Keratinocyte (primary cell): ENCODE measurements at regions not wholly inside any gene's neighbourhood (a gene's known extent, or its start where the extent isn't known, plus 50 kb on each side); places are given as distances from the start of the nearest gene placed in this dataset.

ENCODE experiments used
- EZH2 ChIP-seq: IDR thresholded peaks from one replicate; pipeline ENCODE4 v1.6.1; 2012; ENCODE audit warnings: inconsistent platforms, mild to moderate bottlenecking, low read length, moderate library complexity
- TF ChIP-seq, protein P1 (sequence below), 3 experiments: IDR thresholded peaks in 1 of 3; conservative IDR thresholded peaks in 1 of 3; optimal IDR thresholded peaks in 1 of 3; 2 replicates in 2 of 3; 3 replicates in 1 of 3; pipeline versions ENCODE3 to v1.5.1; 2011; ENCODE audit warnings: low read length in 3 of 3, mild to moderate bottlenecking in 3 of 3, moderate library complexity in 2 of 3, control low read depth in 1 of 3, inconsistent platforms in 1 of 3; ENCODE audit not compliant: insufficient read depth in 2 of 3; ENCODE audit errors: extremely low read depth in 1 of 3

DNA sequence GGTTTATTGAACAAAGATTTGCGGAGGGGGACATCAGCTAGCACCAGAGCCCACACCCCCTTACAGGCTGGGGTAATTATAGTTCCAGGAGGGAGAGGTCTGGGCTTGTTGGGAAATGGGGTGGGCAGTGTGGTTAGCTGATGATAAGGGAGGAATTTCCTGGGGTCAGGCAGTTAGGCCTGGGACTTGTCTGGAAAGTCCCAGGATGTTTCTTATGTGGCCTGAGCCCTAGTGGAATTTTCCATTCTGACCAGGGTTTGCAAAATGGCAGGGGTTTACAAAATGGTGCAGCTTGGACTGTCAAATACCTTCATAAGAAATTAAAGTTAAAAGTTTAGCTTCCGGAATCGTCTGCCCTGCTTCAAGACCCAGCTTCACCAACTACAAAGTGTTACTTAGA, 199.1 kb downstream of the FBXO15 start:
- TF ChIP-seq, protein P1, sequence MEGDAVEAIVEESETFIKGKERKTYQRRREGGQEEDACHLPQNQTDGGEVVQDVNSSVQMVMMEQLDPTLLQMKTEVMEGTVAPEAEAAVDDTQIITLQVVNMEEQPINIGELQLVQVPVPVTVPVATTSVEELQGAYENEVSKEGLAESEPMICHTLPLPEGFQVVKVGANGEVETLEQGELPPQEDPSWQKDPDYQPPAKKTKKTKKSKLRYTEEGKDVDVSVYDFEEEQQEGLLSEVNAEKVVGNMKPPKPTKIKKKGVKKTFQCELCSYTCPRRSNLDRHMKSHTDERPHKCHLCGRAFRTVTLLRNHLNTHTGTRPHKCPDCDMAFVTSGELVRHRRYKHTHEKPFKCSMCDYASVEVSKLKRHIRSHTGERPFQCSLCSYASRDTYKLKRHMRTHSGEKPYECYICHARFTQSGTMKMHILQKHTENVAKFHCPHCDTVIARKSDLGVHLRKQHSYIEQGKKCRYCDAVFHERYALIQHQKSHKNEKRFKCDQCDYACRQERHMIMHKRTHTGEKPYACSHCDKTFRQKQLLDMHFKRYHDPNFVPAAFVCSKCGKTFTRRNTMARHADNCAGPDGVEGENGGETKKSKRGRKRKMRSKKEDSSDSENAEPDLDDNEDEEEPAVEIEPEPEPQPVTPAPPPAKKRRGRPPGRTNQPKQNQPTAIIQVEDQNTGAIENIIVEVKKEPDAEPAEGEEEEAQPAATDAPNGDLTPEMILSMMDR (optimal IDR thresholded peaks at IDR 0.05 in 1 of 3, IDR thresholded peaks at IDR 0.05 in 1 of 3, conservative IDR thresholded peaks at IDR 0.05 in 1 of 3; ENCODE audit: extremely low read depth in 1 of 3, insufficient read depth in 2 of 3, low read length in 3 of 3) = no peak
- no peak for TF ChIP-seq EZH2
